GM23338 (cell line): ENCODE measurements at regions not wholly inside any gene's neighbourhood (a gene's known extent, or its start where the extent isn't known, plus 50 kb on each side); places are given as distances from the start of the nearest gene placed in this dataset.

Experiments
- CREB1 ChIP-seq: fragments of 250-450 bp; sonication (Bioruptor Pico); IDR thresholded peaks from 2 replicates; pipeline ENCODE4 v1.5.0; 2020; ENCODE audit warnings: low read depth, mild to moderate bottlenecking, moderate library complexity
- ETS1 ChIP-seq: IDR thresholded peaks from 2 replicates; pipeline ENCODE4 v1.6.1; 2016; ENCODE audit warnings: antibody characterized with exemption
- EZH2 ChIP-seq: fragments of 200-600 bp; sonication (generic); IDR thresholded peaks from one replicate; pipeline ENCODE4 v1.8.0; 2017; ENCODE audit warnings: antibody characterized with exemption, mild to moderate bottlenecking, low read depth; ENCODE audit not compliant: unreplicated experiment
- EZH2phosphoT487 ChIP-seq: fragments of 200-600 bp; sonication (generic); IDR thresholded peaks from one replicate; pipeline ENCODE4 v1.8.1; 2018; ENCODE audit warnings: antibody characterized with exemption; ENCODE audit not compliant: unreplicated experiment
- POLR2AphosphoS5 ChIP-seq: IDR thresholded peaks from 2 replicates; pipeline ENCODE4 v1.6.1; 2016; ENCODE audit warnings: antibody characterized with exemption, low read depth
- STAT1 ChIP-seq: IDR thresholded peaks from one replicate; pipeline ENCODE4 v1.6.1; 2016; ENCODE audit warnings: antibody characterized with exemption; ENCODE audit not compliant: unreplicated experiment
- ZNF114 ChIP-seq: fragments of 250-450 bp; sonication (Bioruptor Pico); IDR thresholded peaks from 2 replicates; pipeline ENCODE4 v1.5.0; 2020; ENCODE audit warnings: mild to moderate bottlenecking, moderate library complexity
- ZNF462 ChIP-seq: fragments of 250-450 bp; sonication (Bioruptor Pico); IDR thresholded peaks from 2 replicates; pipeline ENCODE4 v1.5.0; 2020; ENCODE audit warnings: mild to moderate bottlenecking, moderate library complexity

GRCh38 chr14:76699209-76699938 is 61.9 kb upstream of the VASH1 start (continued):
- TF ChIP-seq ZNF462 (CRISPR knock-in tag) (no peak), CREB1 (CRISPR knock-in tag) (no peak), STAT1 (no peak), ZNF114 (CRISPR knock-in tag) (no peak), EZH2phosphoT487 (no peak), EZH2 (no peak), ETS1 (no peak), POLR2AphosphoS5 (no peak)
